HCT116 (cell line): ENCODE measurements at regions not wholly inside any gene's neighbourhood (a gene's known extent, or its start where the extent isn't known, plus 50 kb on each side); places are given as distances from the start of the nearest gene placed in this dataset.

Source experiments
- ATAC-seq: fragments of 200-7000 bp; cut with Tn5 transposase; 2 replicates; pipeline ENCODE4 v1.9.1; 2020; ENCODE audit warnings: mild to moderate bottlenecking, moderate library complexity
- BruUV-seq: library from RNA; stranded (reverse); fragments of 400-500 nt; replicated peaks from 2 replicates; lab custom pipeline; 2021; lab: Mats Ljungman, UMichigan
- CTCF ChIA-PET: fragments of 300-600 bp; sonication (Branson Sonifier 250); formaldehyde crosslinking; loops from one replicate; lab custom pipeline; 2021; ENCODE audit warnings: antibody characterized with exemption; lab: Charles Lee
- POLR2A ChIA-PET: fragments of 300-600, 350-600 bp; sonication (Branson Sonifier 250); formaldehyde crosslinking; loops from one replicate; lab custom pipeline; 2021; ENCODE audit warnings: antibody characterized with exemption; lab: Charles Lee
- RAD21 ChIA-PET, 2 experiments: fragments of 300-600 bp; sonication (Branson Sonifier 250); formaldehyde crosslinking; loops; one replicate each; lab custom pipeline; 2023; ENCODE audit warnings: low total read pairs in 2 of 2; ENCODE audit not compliant: uncharacterized antibody in 2 of 2, unreplicated experiment in 2 of 2, low non-redundant PET in 1 of 2; lab: Charles Lee
- DNase-seq: peaks from one replicate; pipeline ENCODE4 v3.0.0-alpha.2; 2010; ENCODE audit warnings: low read depth, low spot score
- H2AFZ ChIP-seq: fragments of 200-600 bp; shearing (Covaris generic), sonication (generic); 2 replicates; pipeline ENCODE4 v1.6.1; 2017; ENCODE audit warnings: low read depth, mixed run types, mixed read lengths, antibody characterized with exemption, low read length; ENCODE audit not compliant: poor library complexity, severe bottlenecking
- H3K27ac ChIP-seq: 2 replicates; pipeline ENCODE4 v1.5.1; 2012; ENCODE audit warnings: low read depth, low read length
- H3K27me3 ChIP-seq: fragments of 200-600 bp; sonication (generic); 2 replicates; pipeline ENCODE4 v1.6.1; 2016; ENCODE audit warnings: mixed run types, low read length, mixed read lengths; ENCODE audit not compliant: insufficient read depth
- H3K36me3 ChIP-seq, 2 experiments: fragments of 200-500 bp in 1 of 2; fragments of 200-600 bp in 1 of 2; sonication (Bioruptor generic) in 1 of 2; sonication (generic) in 1 of 2; 2 replicates each; pipeline versions ENCODE4 v1.5.1 to v1.6.1; 2014 to 2016; ENCODE audit warnings: low read length in 2 of 2, inconsistent platforms in 1 of 2, mixed read lengths in 1 of 2, mixed run types in 1 of 2; ENCODE audit not compliant: insufficient read depth in 2 of 2, control insufficient read depth in 1 of 2
- H3K4me1 ChIP-seq, 2 experiments: fragments of 200-600 bp in 1 of 2; sonication (generic) in 1 of 2; 2 replicates each; pipeline versions ENCODE4 v1.5.1 to v1.6.1; 2012 to 2017; ENCODE audit warnings: low read length in 2 of 2, inconsistent platforms in 1 of 2, mild to moderate bottlenecking in 1 of 2, mixed read lengths in 1 of 2, mixed run types in 1 of 2, moderate library complexity in 1 of 2; ENCODE audit not compliant: insufficient read depth in 2 of 2, control insufficient read depth in 1 of 2
- H3K4me2 ChIP-seq: fragments of 200-600 bp; sonication (generic); 2 replicates; pipeline ENCODE4 v1.6.1; 2017; ENCODE audit warnings: mixed run types, low read length, mixed read lengths
- H3K4me3 ChIP-seq, 2 experiments: fragments of 200-600 bp in 1 of 2; sonication (generic) in 1 of 2; replicated peaks in 1 of 2; 2 replicates each; pipeline ENCODE4 v1.5.1; 2011 to 2016; ENCODE audit warnings: low read length in 2 of 2, control low read depth in 1 of 2, low read depth in 1 of 2, mild to moderate bottlenecking in 1 of 2, mixed read lengths in 1 of 2, mixed run types in 1 of 2
- H3K79me2 ChIP-seq: fragments of 200-600 bp; sonication (generic); 2 replicates; pipeline ENCODE4 v1.6.1; 2017; ENCODE audit warnings: mild to moderate bottlenecking, mixed run types, low read length, moderate library complexity, mixed read lengths; ENCODE audit not compliant: insufficient read depth
- H3K9ac ChIP-seq: fragments of 200-600 bp; sonication (generic); 2 replicates; pipeline ENCODE4 v1.6.1; 2016; ENCODE audit warnings: low read length, mixed read lengths
- H3K9me2 ChIP-seq: fragments of 200-600 bp; sonication (generic), shearing (Covaris generic); 2 replicates; pipeline ENCODE4 v1.6.1; 2017; ENCODE audit warnings: mixed run types, mild to moderate bottlenecking, moderate library complexity; ENCODE audit not compliant: insufficient read depth
- H3K9me3 ChIP-seq, 2 experiments: fragments of 200-500 bp in 1 of 2; fragments of 200-600 bp in 1 of 2; sonication (Bioruptor generic) in 1 of 2; sonication (generic) in 1 of 2; 2 replicates each; pipeline ENCODE4 v1.6.1; 2014 to 2017; ENCODE audit warnings: low read length in 2 of 2, mixed read lengths in 2 of 2, inconsistent platforms in 1 of 2, low read depth in 1 of 2, mild to moderate bottlenecking in 1 of 2, mixed run types in 1 of 2, moderate library complexity in 1 of 2; ENCODE audit not compliant: control insufficient read depth in 1 of 2, insufficient read depth in 1 of 2
- H4K20me1 ChIP-seq: fragments of 200-600 bp; sonication (generic), shearing (Covaris generic); 2 replicates; pipeline ENCODE4 v1.6.1; 2017; ENCODE audit warnings: mixed run types, mild to moderate bottlenecking, moderate library complexity; ENCODE audit not compliant: insufficient read depth
- CEBPB ChIP-seq: IDR thresholded peaks from 2 replicates; pipeline ENCODE4 v1.6.1; 2012; ENCODE audit warnings: low read depth
- EGR1 ChIP-seq: IDR thresholded peaks from 2 replicates; pipeline ENCODE4 v1.6.1; 2012; ENCODE audit warnings: low read depth
- EZH2 ChIP-seq: fragments of 200-600 bp; sonication (generic); IDR thresholded peaks from 2 replicates; pipeline ENCODE4 v1.6.1; 2017; ENCODE audit warnings: antibody characterized with exemption, mixed run types
- EZH2phosphoT487 ChIP-seq: fragments of 200-600 bp; IDR thresholded peaks from 2 replicates; pipeline ENCODE4 v1.6.1; 2018; ENCODE audit warnings: antibody characterized with exemption, borderline replicate concordance
- FOSL1 ChIP-seq: IDR thresholded peaks from 2 replicates; pipeline ENCODE4 v1.6.1; 2012; ENCODE audit warnings: low read depth
- JUND ChIP-seq: IDR thresholded peaks from 2 replicates; pipeline ENCODE4 v1.6.1; 2012
- POLR2AphosphoS5 ChIP-seq: IDR thresholded peaks from 2 replicates; pipeline ENCODE4 v1.6.1; 2011; ENCODE audit warnings: mild to moderate bottlenecking, low read depth, low read length, moderate library complexity
- SRF ChIP-seq: IDR thresholded peaks from 2 replicates; pipeline ENCODE4 v1.6.1; 2012; ENCODE audit warnings: low read depth
- ZFX ChIP-seq: fragments of 450-650 bp; IDR thresholded peaks from 2 replicates; pipeline ENCODE4 v1.6.1; 2017
- intact Hi-C: fragments of 100-400 bp; cut with micrococcal nuclease; formaldehyde crosslinking; loops from 2 replicates; pipeline ENCODE4 v1.10.0; 2022
- TF ChIP-seq, protein P1 (sequence below): IDR thresholded peaks from 2 replicates; pipeline ENCODE4 v1.6.1; 2012
- TF ChIP-seq, protein P2 (sequence below), 3 experiments: fragments of 200-600 bp in 1 of 3; sonication (generic) in 1 of 3; IDR thresholded peaks in 2 of 3; conservative IDR thresholded peaks in 1 of 3; 2 replicates each; pipeline ENCODE4 v1.5.1; 2012 to 2017; ENCODE audit warnings: low read depth in 2 of 3, low read length in 2 of 3, antibody characterized with exemption in 1 of 3, borderline replicate concordance in 1 of 3, control low read depth in 1 of 3, mild to moderate bottlenecking in 1 of 3, mixed read lengths in 1 of 3, mixed run types in 1 of 3, moderate library complexity in 1 of 3; ENCODE audit not compliant: insufficient read depth in 1 of 3
- TF ChIP-seq, protein P3 (sequence below): IDR thresholded peaks from 2 replicates; pipeline ENCODE4 v1.6.1; 2012; ENCODE audit warnings: low read depth
- TF ChIP-seq, protein P4 (sequence below): IDR thresholded peaks from 2 replicates; pipeline ENCODE4 v1.6.1; 2011; ENCODE audit warnings: mild to moderate bottlenecking, low read length, moderate library complexity; ENCODE audit not compliant: insufficient replicate concordance; ENCODE audit errors: extremely low read depth

DNA sequence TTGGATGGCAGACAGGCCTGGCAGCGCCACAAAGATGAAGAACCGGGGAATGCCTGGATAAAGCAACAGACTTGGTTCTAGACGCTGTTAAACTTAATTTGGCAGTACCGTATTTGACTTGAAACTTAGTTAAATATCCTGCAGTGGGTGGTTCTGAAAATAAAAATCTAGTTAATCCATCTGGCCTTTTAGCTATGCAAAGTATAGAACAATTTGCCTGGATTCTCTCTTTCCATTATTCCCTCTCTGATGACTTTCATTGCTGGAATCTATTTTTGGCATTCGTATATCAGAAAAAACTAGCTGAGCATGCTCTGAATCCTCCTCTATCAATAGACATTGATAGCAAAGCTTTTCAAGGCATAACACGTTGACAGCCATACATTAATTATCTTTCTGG lies 203.6 kb downstream of the MACC1 start:
- intact Hi-C loops = no loop called here
- Histone ChIP-seq H3K79me2 (no peaks in the 10 kb centered on the region), H3K9ac (no peak overlapping the region), H3K27me3 (no peaks in the 10 kb centered on the region), H3K9me3 (no peaks in the 10 kb centered on the region), H3K27ac (no peak overlapping the region), H3K9me2 (0 out of 2 replicates have a peak, but pooled peaks cover 2% of the 10 kb centered on the region), H3K4me1 (no peaks in the 10 kb centered on the region), H4K20me1 (no peaks in the 10 kb centered on the region), H2AFZ (no peak overlapping the region), H3K36me3 (no peaks in the 10 kb centered on the region), H3K4me2 (no peak overlapping the region), H3K4me3 (no peak overlapping the region)
- ChIA-PET POLR2A (no interaction called here), CTCF (no interaction called here), RAD21 (no interaction called here)
- DNase-seq (no peak), ATAC-seq (no peak)
- no peak for TF ChIP-seq EZH2
- TF ChIP-seq, protein P1, sequence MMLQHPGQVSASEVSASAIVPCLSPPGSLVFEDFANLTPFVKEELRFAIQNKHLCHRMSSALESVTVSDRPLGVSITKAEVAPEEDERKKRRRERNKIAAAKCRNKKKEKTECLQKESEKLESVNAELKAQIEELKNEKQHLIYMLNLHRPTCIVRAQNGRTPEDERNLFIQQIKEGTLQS = no peak
- TF ChIP-seq, protein P2, sequence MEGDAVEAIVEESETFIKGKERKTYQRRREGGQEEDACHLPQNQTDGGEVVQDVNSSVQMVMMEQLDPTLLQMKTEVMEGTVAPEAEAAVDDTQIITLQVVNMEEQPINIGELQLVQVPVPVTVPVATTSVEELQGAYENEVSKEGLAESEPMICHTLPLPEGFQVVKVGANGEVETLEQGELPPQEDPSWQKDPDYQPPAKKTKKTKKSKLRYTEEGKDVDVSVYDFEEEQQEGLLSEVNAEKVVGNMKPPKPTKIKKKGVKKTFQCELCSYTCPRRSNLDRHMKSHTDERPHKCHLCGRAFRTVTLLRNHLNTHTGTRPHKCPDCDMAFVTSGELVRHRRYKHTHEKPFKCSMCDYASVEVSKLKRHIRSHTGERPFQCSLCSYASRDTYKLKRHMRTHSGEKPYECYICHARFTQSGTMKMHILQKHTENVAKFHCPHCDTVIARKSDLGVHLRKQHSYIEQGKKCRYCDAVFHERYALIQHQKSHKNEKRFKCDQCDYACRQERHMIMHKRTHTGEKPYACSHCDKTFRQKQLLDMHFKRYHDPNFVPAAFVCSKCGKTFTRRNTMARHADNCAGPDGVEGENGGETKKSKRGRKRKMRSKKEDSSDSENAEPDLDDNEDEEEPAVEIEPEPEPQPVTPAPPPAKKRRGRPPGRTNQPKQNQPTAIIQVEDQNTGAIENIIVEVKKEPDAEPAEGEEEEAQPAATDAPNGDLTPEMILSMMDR (IDR thresholded peaks at IDR 0.05 in 2 of 3, conservative IDR thresholded peaks at IDR 0.05 in 1 of 3; ENCODE audit: borderline replicate concordance in 1 of 3, insufficient read depth in 1 of 3, low read depth in 2 of 3, low read length in 2 of 3) = no peak
- TF ChIP-seq, protein P3, sequence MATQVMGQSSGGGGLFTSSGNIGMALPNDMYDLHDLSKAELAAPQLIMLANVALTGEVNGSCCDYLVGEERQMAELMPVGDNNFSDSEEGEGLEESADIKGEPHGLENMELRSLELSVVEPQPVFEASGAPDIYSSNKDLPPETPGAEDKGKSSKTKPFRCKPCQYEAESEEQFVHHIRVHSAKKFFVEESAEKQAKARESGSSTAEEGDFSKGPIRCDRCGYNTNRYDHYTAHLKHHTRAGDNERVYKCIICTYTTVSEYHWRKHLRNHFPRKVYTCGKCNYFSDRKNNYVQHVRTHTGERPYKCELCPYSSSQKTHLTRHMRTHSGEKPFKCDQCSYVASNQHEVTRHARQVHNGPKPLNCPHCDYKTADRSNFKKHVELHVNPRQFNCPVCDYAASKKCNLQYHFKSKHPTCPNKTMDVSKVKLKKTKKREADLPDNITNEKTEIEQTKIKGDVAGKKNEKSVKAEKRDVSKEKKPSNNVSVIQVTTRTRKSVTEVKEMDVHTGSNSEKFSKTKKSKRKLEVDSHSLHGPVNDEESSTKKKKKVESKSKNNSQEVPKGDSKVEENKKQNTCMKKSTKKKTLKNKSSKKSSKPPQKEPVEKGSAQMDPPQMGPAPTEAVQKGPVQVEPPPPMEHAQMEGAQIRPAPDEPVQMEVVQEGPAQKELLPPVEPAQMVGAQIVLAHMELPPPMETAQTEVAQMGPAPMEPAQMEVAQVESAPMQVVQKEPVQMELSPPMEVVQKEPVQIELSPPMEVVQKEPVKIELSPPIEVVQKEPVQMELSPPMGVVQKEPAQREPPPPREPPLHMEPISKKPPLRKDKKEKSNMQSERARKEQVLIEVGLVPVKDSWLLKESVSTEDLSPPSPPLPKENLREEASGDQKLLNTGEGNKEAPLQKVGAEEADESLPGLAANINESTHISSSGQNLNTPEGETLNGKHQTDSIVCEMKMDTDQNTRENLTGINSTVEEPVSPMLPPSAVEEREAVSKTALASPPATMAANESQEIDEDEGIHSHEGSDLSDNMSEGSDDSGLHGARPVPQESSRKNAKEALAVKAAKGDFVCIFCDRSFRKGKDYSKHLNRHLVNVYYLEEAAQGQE = no peak
- TF ChIP-seq JUND = no peak
- TF ChIP-seq FOSL1 = no peak
- TF ChIP-seq POLR2AphosphoS5 = no peak
- no peak for TF ChIP-seq CEBPB
- TF ChIP-seq ZFX = no peak
- TF ChIP-seq, protein P4, sequence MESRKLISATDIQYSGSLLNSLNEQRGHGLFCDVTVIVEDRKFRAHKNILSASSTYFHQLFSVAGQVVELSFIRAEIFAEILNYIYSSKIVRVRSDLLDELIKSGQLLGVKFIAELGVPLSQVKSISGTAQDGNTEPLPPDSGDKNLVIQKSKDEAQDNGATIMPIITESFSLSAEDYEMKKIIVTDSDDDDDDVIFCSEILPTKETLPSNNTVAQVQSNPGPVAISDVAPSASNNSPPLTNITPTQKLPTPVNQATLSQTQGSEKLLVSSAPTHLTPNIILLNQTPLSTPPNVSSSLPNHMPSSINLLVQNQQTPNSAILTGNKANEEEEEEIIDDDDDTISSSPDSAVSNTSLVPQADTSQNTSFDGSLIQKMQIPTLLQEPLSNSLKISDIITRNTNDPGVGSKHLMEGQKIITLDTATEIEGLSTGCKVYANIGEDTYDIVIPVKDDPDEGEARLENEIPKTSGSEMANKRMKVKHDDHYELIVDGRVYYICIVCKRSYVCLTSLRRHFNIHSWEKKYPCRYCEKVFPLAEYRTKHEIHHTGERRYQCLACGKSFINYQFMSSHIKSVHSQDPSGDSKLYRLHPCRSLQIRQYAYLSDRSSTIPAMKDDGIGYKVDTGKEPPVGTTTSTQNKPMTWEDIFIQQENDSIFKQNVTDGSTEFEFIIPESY = no peak
- no peak for TF ChIP-seq SRF
- TF ChIP-seq EGR1 = no peak
- no peak for TF ChIP-seq EZH2phosphoT487
- no TSS peak for BruUV-seq
